AG20443 (cell line): ENCODE measurements at regions not wholly inside any gene's neighbourhood (a gene's known extent, or its start where the extent isn't known, plus 50 kb on each side); places are given as distances from the start of the nearest gene placed in this dataset.

Experiments used
- DNase-seq: peaks from one replicate; pipeline ENCODE4 v3.0.0; 2012; ENCODE audit warnings: low spot score, mixed read lengths

DNA sequence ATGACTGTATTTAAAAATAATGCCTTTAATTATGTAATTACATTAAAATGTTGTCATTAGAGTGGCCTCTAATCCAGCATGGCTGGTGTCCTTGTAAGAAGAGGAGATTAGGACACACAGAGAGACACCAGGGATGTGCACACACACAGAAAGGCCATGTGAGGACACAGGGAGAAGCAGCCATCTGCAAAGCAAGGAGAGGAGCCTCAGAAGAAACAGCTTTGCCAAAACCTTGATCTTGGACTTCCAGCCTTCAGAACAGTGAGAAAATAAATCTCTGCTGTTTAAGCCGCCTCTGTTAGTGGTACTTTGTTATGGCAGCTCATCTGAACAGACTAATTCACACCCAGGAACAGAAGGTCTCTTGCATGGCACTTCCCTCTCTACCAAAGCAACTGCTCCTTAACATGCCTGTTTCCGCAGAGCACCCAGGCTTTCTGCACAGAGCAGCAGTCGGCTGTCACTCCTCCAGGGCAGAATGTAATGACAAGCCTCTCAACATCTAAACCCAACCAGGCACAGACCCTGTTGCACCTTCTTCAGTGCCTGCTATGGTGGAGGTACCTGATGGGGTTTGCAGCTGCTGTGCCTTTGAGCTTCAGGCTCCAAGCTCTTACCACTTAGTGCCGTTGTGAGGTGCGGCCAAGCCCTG is 377.7 kb downstream of the TDRD15 start:
- DNase-seq: no peak

DNA sequence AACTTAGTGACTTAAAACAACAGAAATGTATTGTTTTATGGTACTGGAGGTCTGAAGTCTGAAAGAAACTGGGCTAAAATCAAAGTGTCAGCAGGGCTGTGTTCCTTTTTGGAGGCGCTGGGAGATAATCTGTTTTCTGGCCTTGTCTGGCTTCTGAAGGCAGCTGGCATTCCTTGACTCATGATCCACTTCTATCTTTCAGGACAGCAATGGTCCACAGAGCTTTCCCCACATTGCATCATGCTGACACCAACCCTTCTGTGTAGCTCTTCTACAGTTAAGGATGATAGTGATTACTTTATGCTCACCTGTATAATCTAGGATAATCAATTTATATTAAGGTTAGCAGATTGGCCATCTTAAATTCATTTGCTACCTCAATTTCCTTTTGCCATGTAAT is 392.1 kb downstream of the TDRD15 start:
- no peak for DNase-seq

DNA sequence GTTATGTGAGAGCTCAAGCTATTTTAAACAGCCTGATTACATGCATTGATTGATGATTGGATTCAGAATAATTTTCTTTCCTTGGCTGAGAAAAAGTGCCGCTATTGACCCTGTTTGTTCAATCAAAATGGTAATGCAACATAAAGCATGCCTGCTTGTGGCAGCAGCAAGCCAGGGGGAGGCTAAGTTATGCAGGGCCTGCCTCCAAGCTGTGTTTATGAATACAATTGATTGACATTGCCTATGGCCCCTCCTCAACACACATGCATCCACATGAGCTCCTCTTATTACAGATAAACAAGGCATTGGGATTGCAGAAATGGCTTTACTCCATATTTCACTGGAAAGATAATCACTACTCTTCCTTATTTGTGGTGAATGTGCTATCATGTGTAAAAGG is 395.6 kb downstream of the TDRD15 start:
- DNase-seq: no peak

DNA sequence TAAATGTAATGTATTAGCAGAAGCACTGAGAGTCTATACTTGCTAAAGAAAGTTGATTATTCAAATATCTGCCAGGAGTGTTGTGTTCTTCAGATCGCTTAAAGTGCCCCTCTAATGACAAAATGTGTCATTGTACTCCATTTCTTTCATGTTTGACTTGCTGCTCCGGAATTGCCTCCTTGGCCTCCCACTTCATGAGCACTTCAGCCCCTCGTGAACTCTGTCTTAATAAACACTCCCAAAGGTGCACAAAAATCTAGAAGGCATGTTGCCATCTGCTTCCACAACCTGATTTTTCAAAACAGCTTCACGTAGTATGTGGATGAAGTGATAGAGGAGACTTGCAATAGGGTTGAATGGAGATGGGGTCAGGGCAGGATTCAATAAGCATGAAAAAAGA is 396.1 kb downstream of the TDRD15 start:
- DNase-seq: no peak

DNA sequence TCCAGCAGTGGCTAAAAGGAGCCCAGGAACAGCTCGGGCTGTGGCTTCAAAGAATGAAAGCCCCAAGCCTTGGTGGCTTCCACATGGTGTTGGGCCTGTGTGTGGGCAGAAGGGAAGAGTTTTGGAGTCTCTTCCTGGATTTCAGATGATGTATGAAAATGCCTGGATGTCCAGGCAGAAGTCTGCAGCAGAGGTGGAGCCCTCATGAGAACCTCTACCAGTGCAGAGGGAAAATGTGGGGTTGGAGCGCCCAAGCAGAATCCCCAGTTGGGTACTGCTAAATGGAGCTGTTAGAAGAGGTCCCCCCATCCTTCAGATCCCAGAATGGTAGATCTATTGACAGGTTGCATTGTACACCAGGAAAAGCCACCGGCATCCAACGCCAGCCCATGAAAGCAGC is 412.1 kb downstream of the TDRD15 start:
- DNase-seq: no peak

DNA sequence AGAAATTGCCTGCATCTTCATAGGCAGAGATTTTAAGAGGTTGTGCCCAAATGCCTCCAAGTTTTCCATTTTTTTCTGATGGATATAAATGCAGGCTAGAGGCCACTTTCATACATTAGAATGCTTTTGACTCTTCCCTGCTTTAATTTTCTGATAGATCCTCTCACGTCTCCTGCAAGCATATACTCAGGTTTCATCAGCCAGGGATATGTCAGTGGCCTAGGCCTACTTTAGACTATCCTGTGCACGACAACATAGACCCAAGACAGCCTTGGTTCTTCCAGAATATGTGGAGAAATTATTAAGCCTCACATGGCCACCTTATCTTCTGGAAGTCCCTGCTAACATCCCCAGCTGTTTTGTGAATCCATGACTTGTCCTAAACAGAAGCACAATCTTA is 415.9 kb downstream of the TDRD15 start:
- DNase-seq: no peak

DNA sequence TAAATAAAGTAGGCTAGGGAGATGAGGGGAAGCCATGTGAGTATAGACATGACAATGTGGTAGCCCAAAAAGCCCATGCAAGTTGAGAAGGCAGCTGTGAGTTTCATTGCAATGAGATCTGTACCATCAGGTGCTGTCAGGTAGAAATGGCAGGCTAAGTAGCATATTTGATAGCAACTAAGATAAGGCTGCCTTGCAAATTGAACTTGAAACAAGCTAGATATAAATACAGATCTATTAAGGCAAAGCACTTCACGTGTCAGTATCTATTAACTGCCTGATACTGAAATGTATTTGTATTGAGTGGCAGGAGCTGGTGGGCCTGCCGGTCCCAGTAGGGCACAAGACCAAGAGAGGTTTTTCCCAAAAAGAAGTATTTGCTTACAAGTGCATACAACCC is 419.9 kb downstream of the TDRD15 start:
- no peak for DNase-seq

DNA sequence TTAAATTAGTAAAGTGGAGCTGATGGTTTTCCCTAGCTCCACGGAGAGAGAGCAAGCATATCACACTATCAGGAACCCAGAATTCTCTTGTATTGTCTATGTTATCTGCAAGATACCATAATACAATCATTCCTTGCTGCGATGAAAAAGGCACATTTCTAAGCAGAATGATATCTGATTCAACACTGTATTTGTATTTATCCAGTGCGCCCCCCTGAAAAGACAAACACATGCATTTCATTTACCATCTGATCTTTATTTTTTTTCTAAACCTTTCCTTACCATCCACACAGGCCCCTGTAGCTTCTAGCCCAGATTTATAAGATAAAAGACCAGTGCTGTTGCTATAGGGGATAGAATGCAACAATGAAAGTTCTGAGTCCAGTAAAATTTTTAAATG is 420.6 kb downstream of the TDRD15 start:
- DNase-seq: no peak

DNA sequence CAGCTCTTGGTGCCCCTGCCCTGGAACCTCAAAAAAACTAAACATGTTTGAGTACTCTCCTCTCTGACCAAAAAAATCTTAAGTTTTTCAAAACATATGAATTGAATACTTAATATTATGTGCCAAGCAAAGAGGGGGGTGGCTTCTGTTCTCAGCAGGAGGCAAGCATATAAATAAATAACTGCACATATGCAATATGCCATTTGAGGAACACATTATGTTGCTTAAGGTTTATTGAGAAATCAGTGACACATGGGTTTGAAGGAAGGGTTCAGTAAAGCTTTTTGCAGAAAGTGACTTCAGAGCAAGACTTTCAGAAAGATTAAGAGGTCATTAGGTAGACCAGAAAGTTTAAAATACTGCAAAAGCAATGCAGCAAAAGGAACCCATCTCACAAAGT is 429.2 kb downstream of the TDRD15 start:
- no peak for DNase-seq

DNA sequence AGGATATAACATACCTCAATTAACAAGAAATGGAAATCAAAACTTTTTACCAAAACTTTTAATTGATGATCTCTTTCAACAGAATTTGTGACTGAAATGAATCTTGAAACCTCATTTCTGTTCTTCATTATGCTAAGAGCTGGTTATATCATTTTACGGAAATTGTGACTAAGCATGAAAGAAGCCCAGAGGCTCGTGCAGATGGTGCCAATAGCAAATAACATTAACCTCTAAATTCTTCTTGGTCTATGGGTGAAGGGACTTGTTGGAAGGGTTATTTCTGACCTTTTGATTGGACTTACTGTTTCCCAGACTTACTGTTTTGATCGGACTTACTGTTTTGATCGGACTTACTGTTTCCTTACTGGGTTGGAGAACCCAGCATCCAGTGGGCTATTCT is 435.6 kb downstream of the TDRD15 start:
- DNase-seq: no peak

DNA sequence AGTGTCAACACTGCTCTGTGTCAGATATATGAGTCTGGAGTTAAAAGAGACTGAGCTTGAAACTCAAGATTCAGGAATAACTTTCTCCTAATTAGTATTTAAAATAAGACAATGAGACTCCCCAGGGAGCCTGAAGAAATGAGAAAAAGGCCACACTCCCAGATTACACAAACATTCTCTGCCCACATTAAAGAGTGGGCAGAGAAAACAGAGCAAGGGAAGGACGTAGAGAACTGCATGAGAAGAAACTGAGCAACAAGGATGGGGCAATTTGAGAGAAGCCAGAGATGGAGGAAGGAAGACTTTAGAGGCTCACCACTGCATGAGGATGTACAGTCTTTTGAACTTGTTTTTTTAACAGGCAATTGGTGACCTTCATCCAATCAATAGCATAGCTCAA is 438.2 kb downstream of the TDRD15 start:
- no peak for DNase-seq

DNA sequence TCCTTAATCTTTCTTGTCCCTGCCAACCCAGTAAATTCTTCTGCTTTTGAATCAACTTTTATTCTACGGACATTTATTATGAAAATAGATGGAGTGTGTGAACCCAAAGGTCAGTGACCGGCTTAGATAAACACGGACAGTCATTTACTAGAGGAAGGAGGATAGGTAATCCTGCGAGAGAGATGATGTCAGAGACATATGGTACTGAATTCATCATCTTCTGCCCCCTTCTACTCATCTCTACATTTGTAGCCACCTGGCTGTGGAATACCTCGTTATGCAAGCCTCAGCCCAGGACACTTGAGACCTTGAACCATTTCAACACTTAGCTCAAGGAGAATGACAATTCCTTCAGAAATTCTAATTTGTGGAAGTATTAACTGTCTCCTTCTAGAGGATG is 443.6 kb downstream of the TDRD15 start:
- no peak for DNase-seq

DNA sequence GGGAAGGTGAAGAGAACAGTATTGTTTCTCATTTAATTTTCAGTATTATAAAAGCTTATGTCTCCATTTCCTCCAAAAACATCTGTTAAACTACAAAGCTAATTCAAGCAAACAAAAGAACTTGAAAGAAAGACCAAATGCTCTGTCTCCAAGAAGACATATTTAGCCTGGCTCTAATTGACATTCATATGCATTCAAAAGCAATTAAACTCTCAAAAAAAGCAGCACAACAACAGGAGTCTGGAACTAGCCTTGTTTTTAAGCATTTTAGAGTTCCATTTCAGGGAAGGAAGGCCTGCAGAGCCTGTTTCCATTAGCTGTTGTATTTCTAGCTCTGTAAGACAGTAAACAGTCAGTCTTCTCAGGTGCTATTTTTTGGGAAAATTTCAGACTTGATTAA is 447.9 kb downstream of the TDRD15 start:
- DNase-seq: no peak

DNA sequence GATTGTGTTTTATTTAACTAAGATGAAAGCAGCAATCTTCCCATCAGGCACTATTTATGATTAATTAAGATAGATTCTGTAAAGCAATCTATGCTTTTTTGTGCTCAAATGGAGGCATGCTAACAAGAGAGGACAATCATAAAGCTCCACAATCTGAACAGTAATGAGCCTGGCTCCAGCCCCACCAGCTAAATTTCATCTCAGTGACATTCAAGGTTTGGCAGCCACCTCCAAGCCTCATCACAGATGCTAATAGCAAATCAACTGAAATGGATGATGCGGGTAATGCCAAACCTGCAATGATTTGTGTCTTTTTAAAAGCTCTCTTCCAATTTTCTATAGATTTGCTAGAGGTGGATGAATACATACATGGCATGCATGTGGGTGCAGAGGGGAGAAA is 456.6 kb downstream of the TDRD15 start:
- no peak for DNase-seq

DNA sequence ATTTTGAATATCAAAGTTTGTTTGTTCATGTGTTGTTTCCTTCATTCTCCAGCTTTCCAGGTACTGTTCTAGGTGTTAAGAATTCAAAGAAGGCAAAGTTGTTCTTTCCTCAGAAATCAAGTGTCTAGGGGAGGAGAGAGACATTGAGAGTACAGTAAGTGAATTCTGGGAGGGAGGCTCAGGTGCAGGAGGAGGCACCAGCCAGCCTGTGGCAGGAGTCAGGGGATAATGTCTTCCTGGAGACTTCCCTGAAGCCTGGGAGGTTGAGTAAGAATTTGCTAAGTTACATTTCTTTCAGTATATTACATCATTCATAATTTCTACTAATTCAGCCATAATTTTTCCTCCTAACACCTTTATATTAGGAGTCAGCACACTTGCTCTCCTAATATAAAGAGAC is 462.1 kb downstream of the TDRD15 start:
- no peak for DNase-seq

DNA sequence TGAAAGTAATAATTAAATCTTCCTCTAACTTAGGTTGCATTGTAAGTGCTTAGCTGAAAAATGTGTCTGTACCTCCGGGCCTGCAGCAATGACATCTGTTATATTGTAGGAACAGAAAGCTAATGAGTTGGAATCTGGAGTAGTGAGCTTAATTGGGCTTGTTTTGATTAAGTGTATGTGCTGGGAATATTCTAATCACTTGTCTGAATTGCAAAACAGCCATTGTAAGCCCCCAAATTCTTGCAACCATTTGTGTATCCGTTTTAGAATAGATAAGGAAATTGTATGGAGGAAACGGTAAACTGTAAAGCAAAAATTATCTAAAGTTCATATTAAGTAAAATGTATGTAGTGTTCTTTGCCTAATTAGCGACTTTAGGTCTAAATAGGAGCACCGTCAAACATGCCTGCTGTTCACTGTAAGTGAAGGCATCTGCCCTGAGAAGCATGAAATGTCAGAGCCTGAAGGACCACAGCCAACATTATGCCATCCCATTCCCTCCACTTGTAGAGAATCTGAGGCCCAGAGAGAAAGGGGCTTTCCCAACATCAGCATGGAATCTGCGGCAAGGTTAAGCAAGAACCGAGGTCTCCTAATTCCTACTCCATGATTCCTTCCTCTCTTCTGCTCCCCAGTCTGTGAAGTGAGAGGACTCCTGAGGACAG is 466.4 kb downstream of the TDRD15 start:
- no peak for DNase-seq

DNA sequence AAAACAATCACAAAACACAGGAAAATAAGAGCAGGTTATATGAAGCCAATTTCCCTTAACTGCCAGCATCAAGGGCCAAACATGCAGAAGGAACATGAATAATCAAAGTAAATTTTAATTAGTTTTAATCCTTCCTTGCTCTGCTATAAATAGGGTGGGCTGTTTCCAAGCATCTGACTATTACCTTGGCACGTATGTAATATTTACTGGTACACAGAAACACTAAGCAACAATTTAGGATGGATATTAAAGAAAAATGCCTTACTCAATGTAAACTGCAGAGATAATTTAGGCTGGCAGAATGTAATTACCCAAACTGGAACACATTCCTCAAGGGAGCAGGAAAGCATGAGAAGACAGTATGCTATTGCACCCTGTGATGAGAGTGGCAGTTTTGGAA is 468.2 kb downstream of the TDRD15 start:
- no peak for DNase-seq

DNA sequence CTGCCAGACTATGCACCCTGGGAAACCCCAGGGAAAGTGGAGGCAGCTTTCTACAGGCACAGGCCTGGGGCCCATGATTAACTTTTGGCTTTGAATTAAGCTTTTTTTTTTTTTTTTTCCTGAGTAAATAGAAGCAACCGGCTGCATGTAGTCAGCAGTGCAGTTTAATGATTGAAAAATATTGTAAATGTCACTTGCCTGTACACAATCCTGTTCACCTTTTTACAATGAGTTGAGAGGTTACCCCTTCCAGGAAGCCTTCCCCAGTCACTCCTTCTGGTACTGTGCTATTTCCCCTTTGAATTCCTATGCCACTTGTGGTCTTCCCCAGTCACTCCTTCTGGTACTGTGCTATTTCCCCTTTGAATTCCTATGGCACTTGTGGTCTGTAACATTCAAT is 475.6 kb downstream of the TDRD15 start:
- no peak for DNase-seq

DNA sequence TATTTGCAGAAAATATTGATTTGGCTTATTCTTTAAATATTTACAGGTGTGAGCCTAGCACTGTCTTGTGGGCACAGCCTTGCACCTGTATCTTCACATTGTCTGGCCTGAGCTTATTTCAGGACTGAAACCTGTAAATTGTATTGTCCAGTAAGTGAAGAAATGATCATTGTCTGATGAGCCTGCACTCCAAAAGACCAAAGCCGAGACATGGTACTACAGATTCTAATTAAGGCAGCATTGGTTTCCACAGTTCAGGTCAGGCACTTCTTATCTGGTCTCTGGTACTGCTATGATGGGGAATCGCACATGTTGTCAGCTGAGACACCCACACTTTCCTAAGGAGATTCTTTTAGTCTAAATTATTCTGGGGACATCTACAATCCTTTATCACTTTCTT is 479.0 kb downstream of the TDRD15 start:
- DNase-seq: no peak

DNA sequence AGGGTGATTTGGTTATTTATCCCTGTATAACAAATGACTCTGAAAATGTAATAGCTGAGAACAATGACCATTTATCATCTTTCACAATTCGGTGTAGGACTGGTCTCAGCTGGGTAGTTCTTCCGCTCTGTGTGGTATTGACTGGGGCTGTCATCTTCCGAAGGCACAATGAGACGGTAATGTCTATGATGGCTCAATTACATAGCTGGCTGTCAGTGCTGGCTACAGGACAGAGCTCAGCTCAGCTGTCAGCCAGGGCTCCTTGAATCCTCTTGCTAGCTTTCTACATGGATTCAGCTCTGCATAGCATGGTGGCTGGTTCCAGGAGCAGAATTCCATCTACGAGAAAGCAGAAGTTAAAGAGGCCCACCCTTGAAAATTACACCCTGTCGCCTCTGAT is 483.8 kb downstream of the TDRD15 start:
- no peak for DNase-seq

DNA sequence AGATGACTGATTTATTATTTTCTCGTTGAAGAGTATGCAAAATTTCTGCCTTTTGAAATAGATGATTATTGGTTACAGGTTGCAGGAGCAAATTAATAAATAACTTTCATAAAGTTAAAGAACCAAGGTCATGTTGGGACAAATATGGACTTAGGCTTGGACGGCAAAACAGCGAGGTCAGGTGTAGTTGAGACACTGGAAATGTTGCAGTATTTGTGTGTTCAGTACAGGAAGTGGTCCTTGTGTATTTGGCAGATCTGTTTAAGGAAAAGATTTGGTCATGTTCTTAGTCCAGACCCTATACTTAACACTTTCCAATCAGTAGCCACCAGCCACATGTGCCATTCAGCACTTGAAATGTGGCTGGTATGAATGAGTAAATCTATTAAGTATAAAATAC is 486.5 kb downstream of the TDRD15 start:
- no peak for DNase-seq

DNA sequence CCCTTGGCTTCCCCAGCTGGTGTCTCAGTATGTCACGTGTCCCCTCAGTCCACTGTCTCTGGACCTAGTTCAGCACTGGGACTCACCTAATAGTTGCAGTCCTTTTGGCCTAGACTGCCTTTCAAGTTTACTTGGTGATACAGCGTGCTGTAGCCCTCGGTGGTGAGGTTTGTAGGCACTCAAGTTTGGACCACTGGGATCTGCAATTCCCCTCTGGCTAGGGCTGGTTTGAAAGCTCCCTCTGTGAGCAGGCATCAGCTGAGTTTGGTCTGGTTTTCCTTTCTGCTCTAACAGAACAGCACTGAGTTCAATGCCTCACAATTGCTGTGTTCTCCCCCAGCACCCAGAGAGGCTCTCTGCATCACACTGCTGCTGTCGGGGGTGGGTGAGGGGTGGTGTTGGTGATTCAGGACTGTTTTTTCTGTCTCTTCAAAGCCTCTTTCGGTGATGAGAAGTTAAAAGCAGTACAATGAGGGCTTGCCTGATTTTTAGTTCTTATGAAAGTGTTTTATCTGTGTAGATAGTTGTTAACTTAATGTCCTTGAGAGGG is 494.2 kb downstream of the TDRD15 start:
- DNase-seq: no peak

DNA sequence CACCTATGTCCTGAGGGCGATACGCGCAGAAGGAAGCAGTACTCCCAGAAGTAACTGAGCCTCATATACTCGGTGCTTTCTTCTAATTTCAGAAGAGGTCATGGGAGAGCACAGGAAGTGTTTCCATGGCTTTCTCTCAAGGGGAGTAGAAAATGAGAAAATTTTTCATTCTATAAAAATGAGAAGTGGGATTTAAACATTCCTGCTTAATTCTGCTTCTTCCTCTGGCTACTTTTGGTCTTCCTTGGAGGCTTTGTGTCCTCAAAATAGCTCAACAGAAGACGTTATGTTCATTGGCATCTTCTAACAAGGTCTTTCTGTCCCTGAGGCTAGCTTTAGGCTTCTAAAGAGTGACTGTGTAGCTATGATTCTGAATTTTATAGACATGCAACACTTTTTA is 497.0 kb downstream of the TDRD15 start:
- DNase-seq: no peak

DNA sequence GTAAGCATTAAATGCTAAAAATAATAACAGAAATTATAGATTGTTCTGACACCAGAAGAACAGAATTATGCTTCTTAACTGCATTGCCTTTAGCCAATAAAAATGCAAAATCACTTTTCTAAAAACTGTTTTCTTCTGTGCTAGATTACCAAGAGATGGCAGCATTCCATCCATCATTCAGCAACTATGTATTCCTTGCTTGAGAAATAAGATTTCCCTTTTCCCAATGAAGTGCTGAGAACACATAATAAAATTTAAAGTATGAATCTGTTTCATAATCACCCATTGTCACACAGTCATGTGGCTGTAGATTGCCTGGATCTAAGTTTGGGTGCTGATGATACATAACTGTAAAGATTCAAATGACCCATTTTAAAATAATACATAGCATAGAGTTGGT is 504.2 kb downstream of the TDRD15 start:
- DNase-seq: no peak
